Loucy (cell line): ENCODE measurements at regions not wholly inside any gene's neighbourhood (a gene's known extent, or its start where the extent isn't known, plus 50 kb on each side); places are given as distances from the start of the nearest gene placed in this dataset.

ENCODE experiments used
- EZH2phosphoT487 ChIP-seq: fragments of 200-600 bp; IDR thresholded peaks from 2 replicates; pipeline ENCODE4 v1.6.1; 2018; ENCODE audit warnings: antibody characterized with exemption, mild to moderate bottlenecking, moderate library complexity, borderline replicate concordance
- TF ChIP-seq, protein P1 (sequence below): fragments of 200-600 bp; sonication (generic); conservative IDR thresholded peaks from 2 replicates; pipeline ENCODE4 v1.5.1; 2014; ENCODE audit warnings: mild to moderate bottlenecking, antibody characterized with exemption, low read length

DNA sequence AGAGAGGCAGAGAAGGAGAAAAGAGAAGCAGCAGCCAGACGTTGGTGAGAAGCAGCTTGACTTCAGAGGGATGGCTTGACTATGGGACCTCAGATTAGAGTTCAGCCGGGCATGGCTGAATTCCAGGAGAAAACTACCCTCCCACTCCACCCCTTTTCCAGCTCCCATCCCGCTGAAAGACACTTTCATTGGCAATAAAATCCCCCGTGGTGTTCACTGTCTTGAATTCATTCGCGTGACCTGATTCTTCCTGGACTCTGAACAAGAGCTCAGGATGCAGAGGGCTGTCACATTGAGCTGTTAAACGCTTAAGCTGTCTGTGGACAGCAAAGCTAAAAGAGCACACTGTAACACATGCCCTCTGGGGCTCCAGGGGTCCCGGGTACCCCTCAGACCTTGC is 1575.3 kb upstream of the AGA start:
- TF ChIP-seq, protein P1, sequence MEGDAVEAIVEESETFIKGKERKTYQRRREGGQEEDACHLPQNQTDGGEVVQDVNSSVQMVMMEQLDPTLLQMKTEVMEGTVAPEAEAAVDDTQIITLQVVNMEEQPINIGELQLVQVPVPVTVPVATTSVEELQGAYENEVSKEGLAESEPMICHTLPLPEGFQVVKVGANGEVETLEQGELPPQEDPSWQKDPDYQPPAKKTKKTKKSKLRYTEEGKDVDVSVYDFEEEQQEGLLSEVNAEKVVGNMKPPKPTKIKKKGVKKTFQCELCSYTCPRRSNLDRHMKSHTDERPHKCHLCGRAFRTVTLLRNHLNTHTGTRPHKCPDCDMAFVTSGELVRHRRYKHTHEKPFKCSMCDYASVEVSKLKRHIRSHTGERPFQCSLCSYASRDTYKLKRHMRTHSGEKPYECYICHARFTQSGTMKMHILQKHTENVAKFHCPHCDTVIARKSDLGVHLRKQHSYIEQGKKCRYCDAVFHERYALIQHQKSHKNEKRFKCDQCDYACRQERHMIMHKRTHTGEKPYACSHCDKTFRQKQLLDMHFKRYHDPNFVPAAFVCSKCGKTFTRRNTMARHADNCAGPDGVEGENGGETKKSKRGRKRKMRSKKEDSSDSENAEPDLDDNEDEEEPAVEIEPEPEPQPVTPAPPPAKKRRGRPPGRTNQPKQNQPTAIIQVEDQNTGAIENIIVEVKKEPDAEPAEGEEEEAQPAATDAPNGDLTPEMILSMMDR = no peak
- TF ChIP-seq EZH2phosphoT487 = no peak
